SJCRH30 (cell line): ENCODE measurements at regions not wholly inside any gene's neighbourhood (a gene's known extent, or its start where the extent isn't known, plus 50 kb on each side); places are given as distances from the start of the nearest gene placed in this dataset.
"Not testable (repeated sequence)": the region's sequence is repeated elsewhere in the genome, so short reads cannot be mapped to it uniquely, and the experiment has no call there.

Experiments used
- DNase-seq, 2 experiments: peaks; one replicate each; pipeline ENCODE4 v3.0.0-alpha.2; 2015 to 2020
- H3K27ac ChIP-seq: fragments of 250-450 bp; sonication (Bioruptor Pico); 2 replicates; pipeline ENCODE4 v1.5.1; 2020; ENCODE audit warnings: mild to moderate bottlenecking, moderate library complexity
- H3K27me3 ChIP-seq: fragments of 250-450 bp; sonication (Bioruptor Pico); 2 replicates; pipeline ENCODE4 v1.5.1; 2020; ENCODE audit warnings: mild to moderate bottlenecking, moderate library complexity
- H3K36me3 ChIP-seq: fragments of 250-450 bp; sonication (Bioruptor Pico); 2 replicates; pipeline ENCODE4 v1.5.1; 2020; ENCODE audit warnings: mild to moderate bottlenecking, moderate library complexity
- H3K4me1 ChIP-seq: fragments of 250-450 bp; sonication (Bioruptor Pico); 2 replicates; pipeline ENCODE4 v1.5.1; 2020; ENCODE audit warnings: mild to moderate bottlenecking, moderate library complexity
- H3K4me3 ChIP-seq: fragments of 250-450 bp; sonication (Bioruptor Pico); 2 replicates; pipeline ENCODE4 v1.5.1; 2020; ENCODE audit warnings: mild to moderate bottlenecking, moderate library complexity
- H3K9me3 ChIP-seq: fragments of 250-450 bp; sonication (Bioruptor Pico); replicated peaks from 2 replicates; pipeline ENCODE4 v1.5.1; 2020; ENCODE audit warnings: mild to moderate bottlenecking, moderate library complexity

- H3K4me3 ChIP-seq = no peak overlapping the region
- H3K27ac ChIP-seq = no peak overlapping the region
- H3K27me3 ChIP-seq = no peaks in the 10 kb centered on the region
- no peaks in the 10 kb centered on the region for H3K9me3 ChIP-seq
- H3K4me1 ChIP-seq = no peaks in the 10 kb centered on the region
- DNase-seq = no peak
- H3K36me3 ChIP-seq = no peaks in the 10 kb centered on the region
These were observed 364.6 kb downstream of the ZIC3 start for GRCh38 chrX:137930533-137930932.

GRCh38 chrX:137934214-137934613 lies 368.3 kb downstream of the ZIC3 start:
- H3K4me3 ChIP-seq, H3K9me3 ChIP-seq, DNase-seq, H3K27ac ChIP-seq, H3K36me3 ChIP-seq, H3K27me3 ChIP-seq, H3K4me1 ChIP-seq: not testable (repeated sequence)

- not testable (repeated sequence) for H3K9me3 ChIP-seq, H3K36me3 ChIP-seq, H3K27ac ChIP-seq, H3K27me3 ChIP-seq, H3K4me1 ChIP-seq, H3K4me3 ChIP-seq, DNase-seq
These were observed 369.0 kb downstream of the ZIC3 start for GRCh38 chrX:137934887-137935286.

- Histone ChIP-seq H3K27me3 (no peaks in the 10 kb centered on the region), H3K4me3 (no peak overlapping the region), H3K9me3 (no peaks in the 10 kb centered on the region)
These were observed 379.5 kb downstream of the ZIC3 start for GRCh38 chrX:137945470-137945869.

GRCh38 chrX:137969191-137969590 lies 403.3 kb downstream of the ZIC3 start:
- no peaks in the 10 kb centered on the region for H3K27me3 ChIP-seq
- H3K27ac ChIP-seq = no peak overlapping the region
- H3K9me3 ChIP-seq = no peaks in the 10 kb centered on the region
- H3K4me3 ChIP-seq = no peak overlapping the region
- no peak for DNase-seq
- no peaks in the 10 kb centered on the region for H3K4me1 ChIP-seq
- H3K36me3 ChIP-seq = no peaks in the 10 kb centered on the region

More at GRCh38 chrX:137945470-137945869, 379.5 kb downstream of the ZIC3 start:
- Histone ChIP-seq H3K36me3 (no peaks in the 10 kb centered on the region), H3K27ac (no peak overlapping the region), H3K4me1 (no peaks in the 10 kb centered on the region)
- no peak for DNase-seq

GRCh38 chrX:137982472-137983172 lies 416.7 kb downstream of the ZIC3 start:
- Histone ChIP-seq H3K36me3 (no peaks in the 10 kb centered on the region), H3K9me3 (no peaks in the 10 kb centered on the region), H3K27ac (no peak overlapping the region), H3K4me3 (no peak overlapping the region), H3K27me3 (no peaks in the 10 kb centered on the region), H3K4me1 (no peaks in the 10 kb centered on the region)
- no peak for DNase-seq

- H3K4me3 ChIP-seq = no peak overlapping the region
- DNase-seq = no peak
- no peaks in the 10 kb centered on the region for H3K9me3 ChIP-seq
- H3K27ac ChIP-seq = no peak overlapping the region
- H3K27me3 ChIP-seq = no peaks in the 10 kb centered on the region
- H3K36me3 ChIP-seq = no peaks in the 10 kb centered on the region
- no peaks in the 10 kb centered on the region for H3K4me1 ChIP-seq
These were observed 422.5 kb downstream of the ZIC3 start for GRCh38 chrX:137988470-137988869.

- Histone ChIP-seq H3K27ac (no peak overlapping the region), H3K4me3 (no peak overlapping the region), H3K36me3 (no peaks in the 10 kb centered on the region), H3K4me1 (no peaks in the 10 kb centered on the region), H3K27me3 (no peaks in the 10 kb centered on the region), H3K9me3 (no peaks in the 10 kb centered on the region)
- DNase-seq = no peak
These were observed 432.7 kb downstream of the ZIC3 start for GRCh38 chrX:137998619-137999018.

- Histone ChIP-seq H3K4me3 (no peak overlapping the region), H3K36me3 (no peaks in the 10 kb centered on the region), H3K27me3 (no peaks in the 10 kb centered on the region), H3K9me3 (no peaks in the 10 kb centered on the region), H3K27ac (no peak overlapping the region), H3K4me1 (no peaks in the 10 kb centered on the region)
- DNase-seq = no peak
These were observed 433.1 kb downstream of the ZIC3 start for GRCh38 chrX:137999071-137999470.

GRCh38 chrX:137999552-137999951 lies 433.6 kb downstream of the ZIC3 start:
- DNase-seq = no peak
- H3K9me3 ChIP-seq = no peaks in the 10 kb centered on the region
- H3K27ac ChIP-seq = no peak overlapping the region
- no peak overlapping the region for H3K4me3 ChIP-seq
- H3K27me3 ChIP-seq = no peaks in the 10 kb centered on the region
- H3K36me3 ChIP-seq = no peaks in the 10 kb centered on the region
- no peaks in the 10 kb centered on the region for H3K4me1 ChIP-seq

GRCh38 chrX:138001226-138001625 lies 435.3 kb downstream of the ZIC3 start:
- DNase-seq = no peak
- no peaks in the 10 kb centered on the region for H3K4me1 ChIP-seq
- H3K27me3 ChIP-seq = no peaks in the 10 kb centered on the region
- H3K27ac ChIP-seq = no peak overlapping the region
- no peaks in the 10 kb centered on the region for H3K36me3 ChIP-seq
- H3K4me3 ChIP-seq = no peak overlapping the region
- H3K9me3 ChIP-seq = no peaks in the 10 kb centered on the region

GRCh38 chrX:138006180-138006579 lies 440.3 kb downstream of the ZIC3 start:
- Histone ChIP-seq H3K9me3 (no peaks in the 10 kb centered on the region), H3K36me3 (no peaks in the 10 kb centered on the region), H3K4me1 (no peaks in the 10 kb centered on the region), H3K4me3 (no peak overlapping the region), H3K27me3 (no peaks in the 10 kb centered on the region), H3K27ac (no peak overlapping the region)
- DNase-seq = no peak

- no peak overlapping the region for H3K27ac ChIP-seq
- no peaks in the 10 kb centered on the region for H3K36me3 ChIP-seq
- no peak overlapping the region for H3K4me3 ChIP-seq
- no peaks in the 10 kb centered on the region for H3K9me3 ChIP-seq
- DNase-seq = no peak
- no peaks in the 10 kb centered on the region for H3K27me3 ChIP-seq
- H3K4me1 ChIP-seq = no peaks in the 10 kb centered on the region
These were observed 442.4 kb downstream of the ZIC3 start for GRCh38 chrX:138008281-138008680.

GRCh38 chrX:138011468-138011867 lies 445.5 kb downstream of the ZIC3 start:
- no peaks in the 10 kb centered on the region for H3K36me3 ChIP-seq
- DNase-seq = no peak
- no peaks in the 10 kb centered on the region for H3K9me3 ChIP-seq
- H3K4me1 ChIP-seq = no peaks in the 10 kb centered on the region
- H3K4me3 ChIP-seq = no peak overlapping the region
- H3K27me3 ChIP-seq = no peaks in the 10 kb centered on the region
- H3K27ac ChIP-seq = no peak overlapping the region

GRCh38 chrX:138014577-138014976 lies 448.6 kb downstream of the ZIC3 start:
- H3K27me3 ChIP-seq = no peaks in the 10 kb centered on the region
- H3K4me1 ChIP-seq = no peaks in the 10 kb centered on the region
- H3K9me3 ChIP-seq = no peaks in the 10 kb centered on the region
- no peak overlapping the region for H3K4me3 ChIP-seq
- DNase-seq = no peak
- H3K36me3 ChIP-seq = no peaks in the 10 kb centered on the region
- H3K27ac ChIP-seq = no peak overlapping the region

GRCh38 chrX:138018145-138018799 lies 452.3 kb downstream of the ZIC3 start:
- Histone ChIP-seq H3K27me3 (no peaks in the 10 kb centered on the region), H3K9me3 (no peaks in the 10 kb centered on the region), H3K4me3 (no peak overlapping the region), H3K4me1 (no peaks in the 10 kb centered on the region), H3K36me3 (no peaks in the 10 kb centered on the region), H3K27ac (no peak overlapping the region)
- no peak for DNase-seq
